NCI-H2196 treated with DMSO at 0.1 percent for 48 hours (cell line): ENCODE measurements at regions not wholly inside any gene's neighbourhood (a gene's known extent, or its start where the extent isn't known, plus 50 kb on each side); places are given as distances from the start of the nearest gene placed in this dataset.
A peak's percentile ranks its signal among the peaks of the same experiment; 100 is the strongest.

Experiments used
- DNase-seq: peaks from one replicate; lab custom pipeline; 2025; ENCODE audit not compliant: unreplicated experiment; lab: John Stamatoyannopoulos, UW

DNA sequence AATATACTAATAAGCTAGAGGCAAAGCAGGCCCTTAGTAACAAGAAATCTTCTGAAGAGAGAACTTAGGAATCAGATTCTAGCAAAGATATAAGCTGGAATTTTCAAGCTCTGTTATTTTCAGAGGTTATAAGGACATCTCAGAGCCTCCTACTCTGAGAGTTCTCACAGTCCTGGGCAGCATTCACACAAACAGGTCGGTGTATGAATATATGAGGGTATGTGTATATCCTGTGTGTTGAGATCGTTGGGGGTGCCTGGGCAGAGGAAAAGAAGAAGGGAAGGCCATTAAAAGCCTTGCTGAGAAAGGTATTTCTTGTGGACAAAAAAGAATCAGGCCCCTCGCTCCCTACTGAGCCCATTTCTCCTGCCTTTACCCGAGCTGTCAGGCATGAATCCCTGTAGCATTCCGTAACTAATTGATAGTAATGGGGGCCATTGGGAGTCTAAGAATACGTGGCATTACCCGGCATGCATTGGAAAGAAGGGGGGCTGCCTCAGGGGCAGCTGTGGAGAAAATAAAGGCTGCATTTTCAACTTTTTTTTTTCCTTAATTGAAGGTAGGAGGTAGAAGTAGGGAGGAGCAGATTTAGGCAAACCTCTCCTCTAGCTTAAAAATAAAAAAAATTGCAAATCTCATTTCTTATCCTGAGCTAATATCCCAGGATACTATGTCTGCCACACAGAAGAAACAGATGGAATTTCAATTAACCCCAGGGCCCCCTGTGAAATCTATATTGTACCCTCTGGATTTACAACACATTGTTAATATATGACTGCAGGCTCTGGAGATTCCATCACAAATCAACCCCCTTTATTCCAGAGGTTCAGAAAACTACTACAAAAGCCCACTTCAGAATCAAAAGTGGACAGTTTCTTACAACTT lies 103.8 kb downstream of the GTPBP8 start:
- no peak for DNase-seq

DNA sequence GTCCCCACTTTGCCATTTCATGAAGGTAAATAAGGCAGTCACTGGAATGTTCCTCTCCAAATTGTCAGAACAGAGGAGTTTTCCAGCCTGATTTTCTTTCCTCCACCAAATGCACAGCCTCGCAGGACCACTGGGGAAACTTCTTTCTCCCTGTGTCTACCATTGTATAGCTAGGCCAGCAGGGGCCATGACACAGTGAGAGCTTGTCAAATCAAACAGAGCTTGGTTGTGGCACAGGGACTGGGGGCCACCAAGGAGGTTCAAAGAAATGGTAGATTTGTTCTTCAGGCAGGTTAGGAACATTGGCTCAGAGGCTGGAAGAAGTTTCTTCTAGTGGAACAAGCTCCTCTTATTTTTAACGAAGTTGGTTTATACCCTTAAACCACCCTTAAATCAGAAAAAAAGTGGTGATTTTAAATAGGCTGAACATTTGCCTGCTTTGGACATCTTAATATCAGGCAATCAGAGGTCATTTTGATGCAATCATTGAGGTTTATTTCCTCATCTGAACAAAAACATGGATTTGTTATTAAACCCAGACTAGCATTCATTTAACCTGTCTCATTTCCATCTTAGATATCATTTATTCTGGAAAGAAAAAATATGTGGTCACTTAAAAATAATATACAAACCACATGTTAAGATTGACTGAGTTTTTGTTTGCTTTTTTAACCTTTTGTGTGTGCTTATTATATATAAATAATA lies 105.6 kb downstream of the GTPBP8 start:
- no peak for DNase-seq

DNA sequence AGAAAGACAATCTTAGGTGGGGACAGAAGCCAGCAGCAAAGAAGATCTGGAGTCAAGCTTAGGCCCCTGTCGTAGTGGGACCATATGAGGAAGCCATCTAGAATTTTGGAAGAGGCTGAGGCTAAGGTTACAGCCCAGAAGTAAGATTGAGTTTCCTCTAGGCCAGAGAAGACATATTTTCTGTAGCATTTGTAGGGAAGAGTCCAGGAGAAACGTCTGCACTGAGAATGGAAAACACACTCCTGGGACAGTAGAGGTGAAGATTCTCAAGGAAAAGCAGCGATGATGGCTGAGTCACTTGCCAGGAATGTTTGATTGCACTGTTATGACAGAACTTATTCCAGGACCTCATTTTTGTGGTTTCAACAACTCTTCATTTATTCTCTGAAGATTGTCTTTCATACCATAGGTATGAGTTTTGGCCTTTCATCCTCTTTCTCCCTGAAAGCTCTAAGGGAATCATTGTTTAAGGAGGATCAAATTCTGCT lies 107.2 kb downstream of the GTPBP8 start:
- no peak for DNase-seq

DNA sequence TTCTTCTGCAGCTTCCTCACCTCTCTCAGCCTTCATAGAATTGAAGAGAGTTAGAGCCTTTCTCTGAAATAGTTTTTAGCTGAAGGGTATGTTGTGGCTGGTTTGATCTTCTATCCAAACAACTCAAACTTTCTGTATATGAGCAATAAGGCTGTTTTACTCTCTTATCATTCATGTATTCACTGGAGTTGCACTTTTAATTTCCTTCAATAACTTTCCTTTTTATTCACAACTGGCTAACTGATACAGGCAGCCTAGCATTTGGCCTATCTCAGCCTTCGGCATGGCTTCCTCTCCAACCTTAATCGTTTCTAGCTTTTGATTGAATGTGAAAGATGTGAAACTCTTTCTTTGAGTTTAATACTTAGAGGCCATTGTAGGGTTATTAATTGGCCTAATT lies 109.3 kb downstream of the GTPBP8 start:
- no peak for DNase-seq

DNA sequence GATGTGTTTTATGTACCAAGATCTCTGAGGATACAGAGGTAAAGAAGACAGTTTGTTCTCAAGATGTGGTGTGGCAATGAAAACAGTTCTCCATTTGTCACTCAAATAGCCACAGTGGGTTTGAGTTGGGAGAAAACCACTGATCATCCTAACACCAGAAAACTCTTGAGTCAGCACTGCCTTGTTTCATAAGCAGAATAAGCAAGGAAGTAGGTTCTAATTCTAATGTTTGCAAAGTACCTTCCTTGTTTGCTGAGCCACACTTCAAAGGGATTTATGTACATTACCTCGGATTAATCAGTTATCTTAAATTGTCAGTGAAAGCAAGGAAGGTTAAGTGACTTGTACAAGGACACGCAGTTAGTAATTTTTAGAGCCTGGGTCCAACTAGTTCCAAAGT lies 107.8 kb upstream of the BOC start:
- no peak for DNase-seq

DNA sequence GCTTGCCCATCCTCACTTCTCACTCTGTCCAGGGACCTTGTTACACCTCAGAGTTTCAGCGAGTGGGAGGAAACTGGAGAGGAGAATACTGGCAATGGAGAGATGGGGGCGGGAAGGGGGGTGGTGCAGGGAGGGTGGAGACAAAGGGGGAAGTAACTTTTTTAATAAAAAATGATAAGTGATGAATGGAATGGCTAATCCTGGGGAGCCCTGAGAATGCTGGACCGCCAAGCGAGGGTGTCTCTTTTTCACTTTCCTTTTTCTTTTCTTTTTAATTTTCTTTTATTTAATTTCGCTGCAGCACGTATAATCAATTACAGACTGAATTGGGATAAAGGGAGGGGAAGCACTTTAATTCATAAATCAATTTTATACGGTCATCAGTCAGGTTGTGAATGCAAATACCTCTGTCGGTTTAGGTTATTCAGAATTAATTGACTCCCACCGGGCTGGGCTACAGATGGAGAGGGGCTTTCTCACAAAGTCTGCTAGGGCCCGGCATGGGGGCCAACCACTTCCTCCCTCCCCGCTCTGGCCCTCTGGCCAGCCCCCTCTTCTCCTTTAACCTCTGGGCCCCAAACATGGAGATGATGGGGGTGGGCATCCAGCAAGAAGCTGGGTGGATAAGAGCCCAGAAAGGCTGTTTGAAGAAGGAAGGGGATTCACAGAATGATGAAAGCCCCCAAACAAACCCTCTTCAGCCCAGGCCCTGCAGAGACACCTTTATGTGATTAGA lies 106.8 kb upstream of the BOC start:
- no peak for DNase-seq

DNA sequence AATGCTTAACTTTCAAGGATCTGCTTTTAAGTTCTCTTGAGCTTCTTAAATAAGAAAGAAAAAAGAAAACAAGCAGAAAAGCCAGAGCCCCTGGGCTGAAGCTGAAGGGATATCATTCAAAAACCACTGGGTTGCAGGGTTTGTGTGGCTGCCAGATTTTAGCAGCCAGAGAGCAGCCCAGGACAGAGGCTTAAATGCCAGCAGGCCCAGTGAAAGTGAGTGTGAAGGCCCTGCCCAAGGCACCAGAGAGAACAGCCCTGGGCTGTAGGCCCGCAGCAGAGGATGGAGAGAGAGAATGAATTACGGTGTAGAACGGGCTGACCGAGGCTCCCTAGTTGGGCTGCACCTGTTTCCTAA lies 106.3 kb upstream of the BOC start:
- no peak for DNase-seq

DNA sequence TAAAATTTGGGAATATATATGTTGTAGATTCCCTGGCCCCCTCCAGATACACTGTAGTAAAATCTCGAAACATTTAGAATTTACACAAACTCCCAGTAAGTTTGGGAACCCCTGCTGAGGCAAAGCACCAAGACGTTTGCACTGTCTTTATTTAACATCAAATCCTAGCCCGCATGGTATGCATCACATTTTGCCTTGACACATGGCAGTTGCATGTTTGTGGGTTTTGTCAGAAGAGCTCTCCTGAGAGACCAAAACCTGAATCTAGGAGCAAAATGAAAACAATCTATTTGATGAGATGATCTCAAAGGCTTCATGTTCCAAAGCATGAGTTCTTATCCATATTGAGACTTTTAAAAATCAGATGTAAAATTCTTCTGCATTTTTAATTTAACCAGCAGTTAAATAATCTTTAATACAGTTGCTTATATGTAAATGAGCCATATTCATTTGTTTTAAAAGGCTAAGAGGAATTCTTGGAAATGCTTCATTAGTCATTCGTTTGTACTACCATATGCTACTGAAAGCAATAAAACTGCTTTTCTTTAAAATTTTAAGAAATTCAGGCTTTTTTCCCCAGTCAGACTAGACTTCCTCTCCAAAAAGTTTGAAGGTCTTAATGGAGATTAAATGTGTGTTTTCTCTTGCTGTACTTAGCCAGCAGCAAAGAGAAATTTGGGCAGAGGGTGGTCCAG lies 105.2 kb upstream of the BOC start:
- DNase-seq, result no peak

DNA sequence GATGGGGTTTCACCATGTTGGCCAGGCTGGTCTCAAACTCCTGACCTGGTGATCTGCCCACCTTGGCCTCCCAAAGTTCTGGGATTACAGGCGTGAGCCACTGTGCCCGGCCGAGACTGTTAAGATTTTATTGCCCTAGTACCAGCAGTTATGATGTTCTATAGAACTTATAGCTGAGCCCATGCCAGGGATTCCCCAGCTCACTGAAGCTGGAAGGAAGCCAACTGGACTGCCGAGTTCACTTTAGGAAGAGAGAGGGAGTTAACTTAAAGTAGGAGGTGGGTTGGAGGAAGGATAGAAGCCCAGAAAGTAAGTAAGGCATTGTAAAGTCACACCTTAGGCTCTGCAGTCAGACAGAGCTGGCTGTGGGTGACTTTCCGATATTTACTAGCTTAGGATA lies 101.1 kb upstream of the BOC start:
- DNase-seq, result no peak

DNA sequence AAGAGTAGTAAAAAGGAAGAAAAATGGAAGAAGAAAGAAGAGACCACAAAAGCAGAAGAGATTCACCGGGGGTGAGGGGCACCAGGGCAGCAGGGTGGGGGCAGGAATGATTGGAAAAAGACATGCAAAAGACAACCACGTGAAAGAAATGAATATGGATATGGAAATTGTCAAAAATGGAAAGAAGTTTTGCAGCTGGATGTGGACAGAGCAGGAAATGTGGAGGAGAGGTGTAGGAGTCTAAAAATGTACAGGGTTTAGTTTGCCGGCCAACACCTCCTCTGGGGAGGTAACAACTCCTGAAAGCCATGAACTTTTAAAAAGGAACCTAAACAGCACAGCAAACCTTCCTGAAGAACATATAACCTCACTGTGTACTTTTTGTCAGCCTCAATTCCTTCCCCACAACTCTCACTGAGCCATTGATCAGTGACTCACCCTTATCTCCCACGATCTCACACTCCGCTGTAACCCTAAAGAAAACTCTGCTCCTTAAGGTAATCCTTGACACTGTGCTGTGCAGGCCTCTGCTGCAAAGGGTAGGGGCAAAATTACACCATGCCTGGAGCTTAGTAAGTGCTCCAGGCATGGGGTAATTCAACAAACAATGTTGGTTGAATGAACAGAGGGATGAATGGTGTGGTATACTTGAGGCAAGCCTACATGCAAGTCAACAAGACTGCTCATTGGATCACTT lies 100.2 kb upstream of the BOC start:
- DNase-seq, result no peak

DNA sequence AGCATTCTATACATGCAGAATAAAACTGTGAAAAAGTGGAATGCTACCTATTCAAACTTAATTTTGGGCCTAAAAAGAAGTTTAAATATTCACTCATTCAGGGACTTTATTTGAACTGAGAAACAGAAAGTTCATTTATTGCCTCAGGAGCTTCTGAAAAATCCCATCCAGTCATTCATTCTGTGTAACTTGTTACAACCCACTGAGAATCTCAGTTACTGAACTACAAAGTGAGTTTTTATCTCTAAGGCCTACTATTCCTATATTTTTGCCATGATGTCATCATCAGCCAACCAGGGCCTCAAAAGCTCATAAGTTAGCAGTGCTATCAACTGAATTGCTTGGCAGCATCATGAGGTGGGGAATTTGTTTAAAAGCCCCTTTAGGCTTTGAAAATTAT lies 98.0 kb upstream of the BOC start:
- DNase-seq, result no peak

DNA sequence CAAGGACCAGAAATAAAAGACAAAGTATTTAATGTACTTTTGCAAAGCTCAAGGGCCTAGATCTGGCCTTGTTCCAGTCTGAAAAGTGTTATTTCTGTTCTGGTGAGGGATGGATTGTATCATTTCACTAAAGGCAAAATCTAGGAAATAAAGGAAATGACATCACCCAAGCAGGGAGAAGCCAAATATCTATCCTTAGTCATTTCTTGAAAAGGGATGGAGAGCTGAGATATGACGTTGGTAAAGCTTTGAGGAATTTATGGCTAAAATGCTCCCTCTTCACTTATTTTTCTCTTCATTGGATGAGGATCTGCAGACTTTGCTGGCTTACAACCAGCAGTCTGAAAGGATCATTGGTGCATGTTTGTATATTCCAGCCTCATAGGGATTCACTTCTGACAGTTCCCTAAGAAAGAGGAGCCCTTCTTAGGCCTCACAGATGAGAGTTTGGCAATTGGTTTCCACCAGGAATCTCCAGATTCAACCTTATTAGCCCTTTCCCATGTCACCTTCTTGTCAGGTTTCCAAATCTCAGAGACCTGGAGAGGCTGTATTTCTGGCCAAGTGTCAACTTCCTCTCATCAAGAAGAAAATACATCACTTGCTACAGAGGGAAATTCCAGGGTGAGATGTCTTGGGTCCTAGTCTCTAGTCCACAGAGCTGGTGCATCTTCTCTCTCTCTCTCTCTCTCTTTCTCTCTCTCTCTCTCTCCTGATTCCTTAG lies 93.7 kb upstream of the BOC start:
- peak; percentile 17 for DNase-seq

DNA sequence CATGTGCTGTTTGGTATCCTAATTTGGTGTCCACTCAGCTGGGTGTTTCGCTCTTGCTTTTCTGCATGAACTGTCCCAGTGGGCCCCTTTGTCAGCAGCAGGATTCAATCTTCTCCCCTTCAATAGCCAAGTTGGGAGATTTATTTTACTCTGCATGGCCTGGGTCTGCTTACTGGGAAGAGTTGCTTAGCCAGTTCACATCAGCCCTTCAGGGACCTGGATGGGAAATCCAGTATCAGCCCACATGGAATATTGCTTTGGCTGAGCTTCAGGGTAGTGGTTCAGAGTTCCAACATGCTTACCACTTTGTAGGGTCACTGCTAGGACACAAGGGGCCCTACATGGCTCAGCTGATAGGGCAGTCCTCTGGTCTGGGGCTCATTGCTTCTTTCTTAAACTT lies 93.0 kb upstream of the BOC start:
- no peak for DNase-seq

DNA sequence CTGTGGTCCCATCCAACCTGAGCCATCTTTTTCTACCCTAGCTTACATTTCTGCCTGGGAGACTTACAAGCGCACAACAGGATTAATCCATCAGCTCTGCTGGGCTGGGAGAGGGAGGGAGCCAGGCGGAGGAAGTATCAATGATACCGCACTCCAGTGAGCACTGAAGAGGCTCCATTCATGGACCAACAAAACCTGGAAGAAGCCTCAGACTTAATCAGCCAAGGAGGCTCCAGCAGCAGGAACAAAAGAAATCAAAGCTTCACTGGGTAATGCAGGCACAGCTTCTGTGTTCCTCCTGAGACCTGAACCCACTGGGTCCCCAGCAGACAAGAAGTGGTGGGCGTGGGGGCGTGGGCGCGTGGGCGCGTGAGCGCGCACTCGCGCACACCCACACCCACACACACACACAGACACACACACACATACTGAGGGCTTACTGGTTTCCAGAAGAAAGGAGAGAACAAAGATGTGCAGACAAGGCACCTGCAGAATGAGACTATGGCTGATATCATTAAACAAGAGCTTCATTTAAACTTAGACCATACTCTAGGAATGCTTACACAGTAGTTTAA lies 87.0 kb upstream of the BOC start:
- DNase-seq, result peak; percentile 41

DNA sequence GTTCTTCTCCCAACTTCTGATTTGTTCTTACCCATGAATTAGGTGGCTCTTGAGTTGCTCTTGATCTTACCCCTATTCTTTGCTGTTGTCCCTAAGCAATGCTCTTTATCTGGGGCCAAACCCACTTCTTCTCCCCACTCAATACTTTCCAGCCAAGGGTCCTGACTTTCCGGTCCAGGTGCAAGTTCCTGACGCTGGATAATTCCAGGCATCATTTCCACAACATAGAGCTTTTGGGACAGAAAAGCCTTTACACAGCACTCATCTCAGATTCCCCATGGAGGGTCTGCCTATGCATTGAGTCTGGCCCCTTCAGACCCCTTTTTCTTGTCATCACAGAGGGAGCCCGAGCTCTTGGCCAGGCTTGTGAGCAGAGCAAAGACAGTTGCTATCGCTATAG lies 85.4 kb upstream of the BOC start:
- no peak for DNase-seq

DNA sequence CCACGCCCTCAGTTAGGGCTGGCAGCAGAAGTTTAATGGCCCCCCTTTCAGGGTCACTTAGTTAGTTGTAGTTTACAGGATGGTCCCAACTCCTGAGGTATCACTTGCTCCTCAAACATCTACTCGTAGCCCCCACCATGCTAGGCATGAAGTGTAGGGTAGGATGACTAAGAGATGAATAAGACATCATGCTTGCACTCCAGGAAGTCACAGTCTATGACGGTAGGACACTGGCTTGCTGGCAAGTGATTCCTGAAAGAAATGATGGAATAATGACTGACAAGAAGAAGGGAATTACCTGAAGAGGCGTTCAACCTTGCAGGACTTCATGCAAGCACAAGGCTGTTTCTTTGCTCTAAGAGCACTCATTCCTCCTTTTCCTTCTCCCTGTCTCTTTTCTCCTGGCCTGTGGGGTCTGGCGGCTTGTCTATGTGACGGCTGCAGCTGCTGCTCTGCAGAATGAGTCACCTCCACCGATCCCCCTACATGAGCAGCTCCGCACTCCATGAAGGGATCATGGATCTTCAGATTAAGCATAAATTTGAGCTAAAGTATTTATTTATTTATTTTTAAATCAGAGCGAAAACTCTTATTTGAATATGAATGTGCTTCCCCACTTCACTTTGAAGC lies 82.9 kb upstream of the BOC start:
- DNase-seq, result no peak

DNA sequence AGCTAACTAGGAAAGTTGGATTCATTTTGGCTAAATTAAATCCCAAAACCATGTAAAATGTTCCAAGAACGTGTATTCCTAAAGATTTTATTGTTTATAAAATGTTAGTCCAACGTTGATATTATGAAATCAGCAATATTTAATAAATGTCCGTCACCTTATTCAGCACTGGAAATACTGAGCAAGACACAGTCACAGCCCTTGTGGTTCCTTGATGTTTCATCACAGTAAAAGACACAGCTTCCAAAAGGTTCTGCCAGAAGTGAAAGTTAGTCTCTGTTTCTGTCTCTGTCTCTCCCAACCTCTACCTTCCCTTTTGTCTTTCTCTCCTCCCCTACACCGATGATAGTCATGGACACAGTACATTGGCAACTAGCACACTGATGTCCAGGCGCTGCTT lies 82.2 kb upstream of the BOC start:
- no peak for DNase-seq

DNA sequence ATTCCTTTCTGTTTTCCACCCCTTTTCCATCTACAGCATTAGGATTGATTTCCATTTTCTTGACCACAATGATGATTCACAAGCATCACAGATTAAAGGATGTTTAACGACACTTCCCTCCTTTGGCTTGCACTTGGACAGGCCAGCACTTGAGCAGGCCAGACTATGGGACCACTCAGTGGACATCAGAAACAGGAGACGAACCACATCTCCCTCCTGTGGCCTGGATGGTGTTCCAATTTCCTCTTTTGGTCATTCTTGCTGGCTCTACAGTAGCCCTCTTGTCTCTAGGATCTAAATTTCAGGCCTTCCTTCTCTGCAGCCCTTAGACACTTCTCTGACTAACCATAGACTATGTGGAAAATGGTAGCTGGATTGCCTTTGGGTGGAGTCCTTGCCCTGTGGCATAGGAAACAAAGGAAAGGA lies 78.8 kb upstream of the BOC start:
- no peak for DNase-seq

DNA sequence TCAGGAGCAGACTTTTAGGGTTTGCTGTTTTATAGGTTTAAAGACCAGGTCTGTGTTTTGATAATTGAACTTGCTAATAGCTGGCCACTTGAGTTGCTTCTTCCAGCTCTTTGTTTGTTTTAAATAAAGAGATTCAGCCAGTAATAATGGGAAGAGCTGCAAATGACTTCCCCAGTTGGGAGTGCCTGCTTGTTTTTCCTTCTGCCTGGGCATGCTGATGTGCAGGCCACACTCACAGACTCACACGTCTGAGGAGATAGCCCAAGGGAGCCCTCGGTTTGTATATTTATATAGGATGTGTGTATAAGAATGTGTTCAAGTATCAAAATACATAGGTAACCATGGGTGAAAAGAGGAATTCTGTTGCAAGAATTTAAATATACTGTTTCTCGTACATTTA lies 78.2 kb upstream of the BOC start:
- DNase-seq, result no peak
